Kidney (tissue), 13 donors: ENCODE measurements at regions not wholly inside any gene's neighbourhood (a gene's known extent, or its start where the extent isn't known, plus 50 kb on each side); places are given as distances from the start of the nearest gene placed in this dataset.

Source experiments
- DNase-seq, 5 donors: peaks; one replicate each; pipeline ENCODE4 v3.0.0-alpha.2; 2013 to 2020
- FAIRE-seq: peaks from 2 replicates; lab custom pipeline; 2012; peaks lifted over from hg19 to GRCh38; lab: Jason Lieb, UNC
- H3K27ac ChIP-seq, 2 donors: one replicate each; pipeline ENCODE4 v1.7.0; 2013; ENCODE audit warnings: low read depth in 2 of 2, low read length in 2 of 2, inconsistent platforms in 1 of 2
- H3K27me3 ChIP-seq: one replicate; pipeline ENCODE4 v1.7.1; 2013; ENCODE audit warnings: low read length, inconsistent platforms; ENCODE audit not compliant: control insufficient read depth, insufficient read depth
- H3K36me3 ChIP-seq, 3 donors: one replicate each; pipeline versions ENCODE4 v1.7.0 to v1.7.1; 2013; ENCODE audit warnings: low read length in 3 of 3, control low read depth in 1 of 3, inconsistent platforms in 1 of 3; ENCODE audit not compliant: insufficient read depth in 3 of 3, control insufficient read depth in 2 of 3
- H3K4me1 ChIP-seq, 3 donors: one replicate each; pipeline versions ENCODE4 v1.7.0 to v1.7.1; 2013; ENCODE audit warnings: low read length in 3 of 3, inconsistent platforms in 1 of 3, low read depth in 1 of 3; ENCODE audit not compliant: control insufficient read depth in 2 of 3, insufficient read depth in 2 of 3
- H3K4me3 ChIP-seq, 3 donors: one replicate each; pipeline versions ENCODE4 v1.7.0 to v1.8.1; 2013; ENCODE audit warnings: low read length in 3 of 3, control low read depth in 1 of 3, inconsistent platforms in 1 of 3
- H3K9ac ChIP-seq, 3 donors: one replicate each; pipeline versions ENCODE4 v1.7.0 to v1.7.1; 2013; ENCODE audit warnings: low read length in 3 of 3, control low read depth in 1 of 3, inconsistent platforms in 1 of 3
- H3K9me3 ChIP-seq, 3 donors: one replicate each; pipeline versions ENCODE4 v1.7.0 to v1.7.1; 2013; ENCODE audit warnings: low read length in 3 of 3, control low read depth in 1 of 3, inconsistent platforms in 1 of 3; ENCODE audit not compliant: control insufficient read depth in 2 of 3, insufficient read depth in 1 of 3
- intact Hi-C: fragments of 100-400 bp; cut with DNase I; formaldehyde crosslinking; loops from one replicate; pipeline ENCODE4 v1.11.1; 2022
- TF ChIP-seq, protein P1 (sequence below): IDR thresholded peaks from 3 replicates; pipeline ENCODE4 v1.5.1; 2012; ENCODE audit warnings: mild to moderate bottlenecking, moderate library complexity, borderline replicate concordance; ENCODE audit not compliant: insufficient read depth; ENCODE audit errors: extremely low read depth
- donor health status: control.
- donor health status: control.
- donor health status: control.
- donor health status: control.
- donor health status: control.
- donor health status: DM: yes; HTN: yes; CAD: no.
- donor health status: Normal renal cell carcinoma (clear cell type).

DNA sequence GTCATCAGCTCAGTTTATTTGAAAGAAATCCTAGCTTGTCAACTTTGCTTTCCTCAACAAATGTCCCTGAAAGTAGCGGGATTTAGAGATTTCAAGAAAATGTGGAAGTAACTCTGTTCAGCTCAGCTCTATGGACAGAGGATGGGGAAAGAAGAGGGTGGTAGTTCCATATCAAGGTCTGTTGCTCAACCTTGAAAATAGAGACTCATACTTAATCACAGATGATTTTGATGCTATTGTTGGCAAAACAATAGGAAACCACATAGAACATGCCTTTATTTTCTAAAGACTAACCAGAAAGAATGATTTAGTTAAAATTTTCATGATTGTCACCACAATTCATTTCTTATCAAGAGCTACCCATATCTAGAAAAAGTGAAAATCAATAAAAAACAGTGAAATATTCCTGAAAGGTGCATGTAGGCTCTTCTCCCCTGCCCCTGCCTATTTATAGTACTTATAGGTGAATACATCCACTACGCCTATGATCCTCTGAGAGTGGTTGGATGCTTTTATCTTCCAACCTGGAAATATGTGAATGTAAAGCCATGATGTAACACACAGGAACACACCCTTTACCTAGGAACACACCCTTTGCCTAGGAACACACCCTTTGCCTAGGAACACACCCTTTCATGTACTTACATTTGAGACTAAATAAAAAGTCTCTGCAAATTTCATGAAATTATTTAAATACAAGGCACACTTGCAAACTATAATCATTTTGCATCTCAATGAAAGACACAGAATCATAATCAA lies 65.8 kb downstream of the ETAA1 start:
- Histone ChIP-seq H3K27me3 (no peaks in the 10 kb centered on the region), H3K36me3 (no peaks in the 10 kb centered on the region), H3K4me1 (no peaks in the 10 kb centered on the region), H3K9ac (no peak overlapping the region), H3K27ac (no peak overlapping the region), H3K4me3 (no peak overlapping the region), H3K9me3 (no peaks in the 10 kb centered on the region)
- intact Hi-C loops = no loop called here
- TF ChIP-seq, protein P1, sequence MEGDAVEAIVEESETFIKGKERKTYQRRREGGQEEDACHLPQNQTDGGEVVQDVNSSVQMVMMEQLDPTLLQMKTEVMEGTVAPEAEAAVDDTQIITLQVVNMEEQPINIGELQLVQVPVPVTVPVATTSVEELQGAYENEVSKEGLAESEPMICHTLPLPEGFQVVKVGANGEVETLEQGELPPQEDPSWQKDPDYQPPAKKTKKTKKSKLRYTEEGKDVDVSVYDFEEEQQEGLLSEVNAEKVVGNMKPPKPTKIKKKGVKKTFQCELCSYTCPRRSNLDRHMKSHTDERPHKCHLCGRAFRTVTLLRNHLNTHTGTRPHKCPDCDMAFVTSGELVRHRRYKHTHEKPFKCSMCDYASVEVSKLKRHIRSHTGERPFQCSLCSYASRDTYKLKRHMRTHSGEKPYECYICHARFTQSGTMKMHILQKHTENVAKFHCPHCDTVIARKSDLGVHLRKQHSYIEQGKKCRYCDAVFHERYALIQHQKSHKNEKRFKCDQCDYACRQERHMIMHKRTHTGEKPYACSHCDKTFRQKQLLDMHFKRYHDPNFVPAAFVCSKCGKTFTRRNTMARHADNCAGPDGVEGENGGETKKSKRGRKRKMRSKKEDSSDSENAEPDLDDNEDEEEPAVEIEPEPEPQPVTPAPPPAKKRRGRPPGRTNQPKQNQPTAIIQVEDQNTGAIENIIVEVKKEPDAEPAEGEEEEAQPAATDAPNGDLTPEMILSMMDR = no peak
- FAIRE-seq (no peak), DNase-seq (no peak)

DNA sequence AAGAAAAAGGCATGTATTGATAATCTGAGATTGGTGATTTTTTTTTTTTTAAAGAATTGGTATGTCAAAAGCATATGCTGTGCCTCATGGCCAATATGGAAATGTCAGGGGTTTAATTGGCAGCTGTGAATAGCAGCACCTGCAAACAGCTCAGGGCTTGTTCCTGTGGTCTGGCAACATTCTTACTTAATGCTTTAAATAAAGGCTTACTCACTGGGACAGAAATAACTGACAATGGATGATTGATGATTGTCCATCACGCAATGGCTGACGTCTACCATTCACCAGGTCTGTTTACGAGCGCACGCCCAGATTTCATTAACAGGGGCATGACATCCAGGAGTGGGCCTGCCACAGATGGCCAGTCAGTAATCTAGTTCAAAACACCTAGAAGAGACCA lies 66.7 kb downstream of the ETAA1 start:
- DNase-seq (peak in 1 of 5 donors; percentile 34), FAIRE-seq (no peak)
- no peak overlapping the region for H3K9ac ChIP-seq
- H3K36me3 ChIP-seq = no peaks in the 10 kb centered on the region
- no peaks in the 10 kb centered on the region for H3K4me1 ChIP-seq
- no peak overlapping the region for H3K27ac ChIP-seq
- no peaks in the 10 kb centered on the region for H3K27me3 ChIP-seq
- TF ChIP-seq, protein P1 = no peak
- no peak overlapping the region for H3K4me3 ChIP-seq
- intact Hi-C loops = no loop called here
- no peaks in the 10 kb centered on the region for H3K9me3 ChIP-seq

DNA sequence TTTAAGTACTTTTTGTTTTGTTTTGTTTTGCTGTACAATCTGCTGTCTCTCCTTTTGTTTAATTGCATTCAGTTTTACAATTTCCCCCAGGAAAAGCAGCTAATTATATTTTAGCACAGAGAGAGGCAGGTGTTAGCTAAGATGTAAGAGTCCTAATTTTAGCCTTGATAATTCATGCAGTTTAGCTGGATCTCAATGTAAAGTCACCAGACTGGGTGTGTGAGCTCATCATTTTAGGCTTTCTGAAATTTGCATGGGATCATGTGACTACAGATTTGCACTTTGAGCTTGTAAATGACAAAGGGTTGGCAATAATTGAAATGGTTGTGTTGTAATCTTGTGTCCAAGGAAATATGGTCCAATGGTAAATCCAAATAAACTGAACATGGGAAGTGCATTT lies 68.5 kb downstream of the ETAA1 start:
- H3K9ac ChIP-seq = no peak overlapping the region
- TF ChIP-seq, protein P1 = no peak
- H3K9me3 ChIP-seq = no peaks in the 10 kb centered on the region
- no peak for DNase-seq
- intact Hi-C loops = no loop called here
- no peaks in the 10 kb centered on the region for H3K27me3 ChIP-seq
- H3K27ac ChIP-seq = no peak overlapping the region
- no peak for FAIRE-seq
- H3K36me3 ChIP-seq = no peaks in the 10 kb centered on the region
- no peak overlapping the region for H3K4me3 ChIP-seq
- H3K4me1 ChIP-seq = no peaks in the 10 kb centered on the region
